H7 (cell line): ENCODE measurements at regions not wholly inside any gene's neighbourhood (a gene's known extent, or its start where the extent isn't known, plus 50 kb on each side); places are given as distances from the start of the nearest gene placed in this dataset.
A peak's percentile ranks its signal among the peaks of the same experiment; 100 is the strongest.

ENCODE experiments used
- DNase-seq: peaks from one replicate; pipeline ENCODE4 v3.0.0; 2012
- H3K27me3 ChIP-seq: 2 replicates; pipeline ENCODE4 v1.6.0; 2011; ENCODE audit warnings: mild to moderate bottlenecking, low read length; ENCODE audit not compliant: control insufficient read depth, insufficient read depth
- H3K36me3 ChIP-seq: replicated peaks from 2 replicates; pipeline ENCODE4 v1.5.1; 2011; ENCODE audit warnings: low read length; ENCODE audit not compliant: control insufficient read depth, insufficient read depth
- H3K4me3 ChIP-seq: 2 replicates; pipeline ENCODE4 v1.5.1; 2011; ENCODE audit warnings: low read depth, mild to moderate bottlenecking, control low read depth, low read length, moderate library complexity; ENCODE audit not compliant: insufficient read depth

DNA sequence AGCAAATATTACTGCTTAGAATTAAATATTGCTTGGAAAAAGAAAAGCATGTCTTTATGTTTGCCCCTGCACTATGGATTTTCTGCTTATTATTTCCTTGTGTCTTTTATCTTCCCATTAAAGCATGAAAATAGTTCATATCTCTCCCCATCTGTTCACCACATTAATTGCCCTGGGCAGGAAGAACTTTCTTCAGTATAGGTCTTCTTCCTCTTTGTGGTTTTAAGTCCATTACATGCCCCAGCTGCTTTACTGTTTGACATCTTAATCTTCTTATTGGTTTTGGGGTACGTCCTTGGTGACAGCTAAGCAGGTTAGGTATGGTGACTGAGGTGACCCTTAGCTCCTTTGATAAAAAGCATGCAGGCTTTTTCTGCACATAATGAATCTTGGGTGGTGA lies 157.3 kb downstream of the AASDH start:
- DNase-seq, result no peak
- Histone ChIP-seq H3K4me3 (no peak overlapping the region), H3K27me3 (no peaks in the 10 kb centered on the region), H3K36me3 (no peaks in the 10 kb centered on the region)

- DNase-seq, result no peak
- Histone ChIP-seq H3K36me3 (no peaks in the 10 kb centered on the region), H3K4me3 (no peak overlapping the region), H3K27me3 (no peaks in the 10 kb centered on the region)
These were observed 159.9 kb downstream of the AASDH start for GRCh38 chr4:56227301-56227835.

DNA sequence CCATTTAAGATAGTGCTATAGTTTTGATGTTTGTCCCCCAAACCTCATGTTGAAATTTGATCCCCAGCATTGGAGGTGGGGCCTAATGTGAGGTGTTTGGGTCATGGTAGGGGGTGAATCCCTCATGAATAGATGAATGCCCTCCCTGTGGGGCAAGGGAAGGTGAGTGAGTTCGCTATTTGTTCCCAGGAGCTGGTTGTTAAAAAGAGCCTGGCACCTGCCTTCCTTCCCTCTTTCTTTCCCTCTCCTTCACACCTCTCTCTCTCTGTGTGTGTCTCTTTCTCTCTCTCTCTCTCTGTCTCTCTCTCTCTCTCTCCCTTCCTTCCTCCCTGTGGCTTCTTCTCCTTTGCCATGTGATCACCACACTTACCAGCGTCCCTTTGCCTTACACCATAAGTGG lies 160.7 kb downstream of the AASDH start:
- Histone ChIP-seq H3K4me3 (no peak overlapping the region), H3K27me3 (no peaks in the 10 kb centered on the region), H3K36me3 (no peaks in the 10 kb centered on the region)
- peak; percentile 47 for DNase-seq

- DNase-seq, result no peak
- Histone ChIP-seq H3K27me3 (no peaks in the 10 kb centered on the region), H3K4me3 (no peak overlapping the region)
These were observed 162.7 kb downstream of the AASDH start for GRCh38 chr4:56224641-56225040.

GRCh38 chr4:56222514-56222913 lies 164.8 kb downstream of the AASDH start:
- H3K27me3 ChIP-seq, result no peaks in the 10 kb centered on the region
- no peak overlapping the region for H3K4me3 ChIP-seq
- no peaks in the 10 kb centered on the region for H3K36me3 ChIP-seq
- no peak for DNase-seq

More at GRCh38 chr4:56224641-56225040, 162.7 kb downstream of the AASDH start:
- H3K36me3 ChIP-seq, result no peaks in the 10 kb centered on the region

GRCh38 chr4:56220261-56220660 lies 167.0 kb downstream of the AASDH start:
- Histone ChIP-seq H3K4me3 (no peak overlapping the region), H3K36me3 (no peaks in the 10 kb centered on the region), H3K27me3 (no peaks in the 10 kb centered on the region)
- DNase-seq, result no peak

- Histone ChIP-seq H3K27me3 (no peaks in the 10 kb centered on the region), H3K36me3 (no peaks in the 10 kb centered on the region), H3K4me3 (no peak overlapping the region)
- DNase-seq, result no peak
These were observed 167.8 kb downstream of the AASDH start for GRCh38 chr4:56219447-56219846.

DNA sequence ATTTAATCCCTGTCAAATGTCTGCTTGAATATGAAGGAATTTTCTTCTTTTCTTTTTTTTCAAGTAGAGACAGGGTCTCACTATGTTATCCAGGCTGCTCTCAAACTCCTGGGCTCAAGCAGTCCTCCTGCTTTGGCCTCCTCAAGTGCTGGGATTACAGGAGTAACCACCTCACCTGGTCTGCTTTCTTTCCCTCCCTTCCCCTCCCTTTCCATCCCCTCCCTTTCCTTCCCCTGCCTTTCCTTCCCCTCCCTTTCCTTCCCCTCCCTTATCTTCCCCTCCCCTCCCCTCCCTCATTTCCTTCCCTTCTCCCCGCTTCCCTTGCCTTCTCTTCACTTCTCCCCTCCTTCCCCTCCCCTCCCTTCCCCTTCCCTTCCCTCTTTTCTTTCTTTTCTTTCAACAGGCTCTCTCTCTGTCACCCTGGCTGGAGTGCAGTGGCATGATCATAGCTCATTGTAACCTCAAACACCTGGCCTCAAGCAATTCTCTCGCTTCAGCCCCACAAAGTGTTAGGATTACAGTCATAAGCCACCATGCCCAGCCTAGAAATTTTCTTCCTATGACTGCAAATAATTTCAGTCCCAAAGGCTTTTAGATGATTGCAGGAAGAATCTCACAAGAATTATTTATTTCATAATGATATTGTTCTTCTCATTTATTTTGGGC lies 168.9 kb downstream of the AASDH start:
- no peak for DNase-seq
- H3K27me3 ChIP-seq, result no peaks in the 10 kb centered on the region
- H3K36me3 ChIP-seq, result no peaks in the 10 kb centered on the region
- H3K4me3 ChIP-seq, result no peak overlapping the region

DNA sequence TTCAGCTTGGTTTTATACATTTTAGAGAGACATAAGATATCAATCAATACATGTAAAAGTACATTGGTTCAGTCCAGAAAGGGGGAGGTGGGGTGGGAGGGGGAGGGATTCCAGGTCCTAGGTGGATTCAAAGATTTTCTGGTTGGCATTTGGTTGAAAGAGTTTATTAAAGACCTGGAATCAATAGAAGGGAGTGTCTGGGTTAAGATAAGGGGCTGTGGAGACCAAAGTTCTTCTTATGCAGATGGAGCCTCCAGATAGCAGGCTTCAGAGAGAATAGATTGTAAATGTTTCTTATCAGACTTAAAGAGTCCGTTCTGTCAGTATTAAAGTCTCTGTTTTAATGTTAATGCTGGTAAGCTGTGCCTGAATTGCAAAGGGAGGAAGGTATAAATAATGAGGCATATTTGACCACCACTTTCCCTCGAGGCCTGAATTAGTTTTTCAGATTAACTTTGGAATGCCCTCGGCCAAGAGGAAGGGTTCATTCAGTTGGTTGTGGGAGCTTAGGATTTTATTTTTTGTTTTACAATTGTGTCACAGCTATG lies 169.9 kb downstream of the AASDH start:
- Histone ChIP-seq H3K36me3 (no peaks in the 10 kb centered on the region), H3K27me3 (no peaks in the 10 kb centered on the region), H3K4me3 (no peak overlapping the region)
- no peak for DNase-seq

GRCh38 chr4:56215901-56216300 lies 171.4 kb downstream of the AASDH start:
- peak; percentile 40 for DNase-seq
- no peaks in the 10 kb centered on the region for H3K36me3 ChIP-seq
- H3K4me3 ChIP-seq, result no peak overlapping the region
- H3K27me3 ChIP-seq, result peaks cover 11% of the 10 kb centered on the region

GRCh38 chr4:56215141-56215783 lies 172.0 kb downstream of the AASDH start:
- Histone ChIP-seq H3K27me3 (peaks cover 11% of the 10 kb centered on the region), H3K36me3 (no peaks in the 10 kb centered on the region), H3K4me3 (no peak overlapping the region)
- DNase-seq, result no peak

DNA sequence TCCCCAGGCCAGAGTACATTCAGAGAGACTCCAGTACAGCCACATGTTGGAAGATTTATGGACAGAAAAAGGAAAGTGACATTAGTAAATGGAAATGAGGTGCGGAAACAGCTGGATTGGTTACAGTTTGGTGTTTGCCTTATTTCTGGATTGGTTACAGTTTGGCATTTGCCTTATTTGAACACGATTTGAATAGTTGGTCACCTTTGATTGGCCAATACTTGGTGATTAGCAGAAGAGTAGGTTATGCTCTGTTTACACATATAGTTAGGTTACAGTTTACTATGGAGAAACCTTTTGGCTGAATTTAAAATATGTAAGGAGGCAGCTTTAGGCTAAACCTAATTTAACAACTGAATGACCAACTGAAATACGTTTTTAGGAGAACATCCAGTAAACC lies 173.7 kb downstream of the AASDH start:
- H3K36me3 ChIP-seq, result no peaks in the 10 kb centered on the region
- peaks cover 25% of the 10 kb centered on the region for H3K27me3 ChIP-seq
- H3K4me3 ChIP-seq, result no peak overlapping the region
- DNase-seq, result no peak

DNA sequence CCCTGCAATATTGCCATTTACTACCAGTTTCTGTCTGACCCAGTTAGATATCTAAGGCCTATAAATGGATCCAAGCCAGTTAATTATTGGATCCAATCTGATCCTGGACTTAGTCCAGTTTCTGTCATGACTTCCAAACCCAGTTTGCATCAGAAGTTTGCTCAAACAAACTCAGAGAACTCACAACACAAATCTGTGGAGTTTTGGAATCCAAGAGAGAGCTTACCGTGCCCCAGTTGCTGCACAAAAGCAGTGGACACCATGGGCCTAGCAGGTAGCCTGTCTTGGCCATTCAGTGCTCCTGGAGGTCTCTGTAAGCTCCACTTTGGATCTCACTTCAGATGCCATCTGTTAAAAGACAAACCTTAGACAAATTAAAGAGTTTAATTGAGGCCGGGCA lies 174.5 kb downstream of the AASDH start:
- Histone ChIP-seq H3K36me3 (no peaks in the 10 kb centered on the region), H3K4me3 (no peak overlapping the region), H3K27me3 (peaks cover 33% of the 10 kb centered on the region)
- no peak for DNase-seq

- Histone ChIP-seq H3K4me3 (no peak overlapping the region), H3K27me3 (peaks cover 42% of the 10 kb centered on the region), H3K36me3 (no peaks in the 10 kb centered on the region)
- DNase-seq, result no peak
These were observed 176.1 kb downstream of the AASDH start for GRCh38 chr4:56211202-56211601.

DNA sequence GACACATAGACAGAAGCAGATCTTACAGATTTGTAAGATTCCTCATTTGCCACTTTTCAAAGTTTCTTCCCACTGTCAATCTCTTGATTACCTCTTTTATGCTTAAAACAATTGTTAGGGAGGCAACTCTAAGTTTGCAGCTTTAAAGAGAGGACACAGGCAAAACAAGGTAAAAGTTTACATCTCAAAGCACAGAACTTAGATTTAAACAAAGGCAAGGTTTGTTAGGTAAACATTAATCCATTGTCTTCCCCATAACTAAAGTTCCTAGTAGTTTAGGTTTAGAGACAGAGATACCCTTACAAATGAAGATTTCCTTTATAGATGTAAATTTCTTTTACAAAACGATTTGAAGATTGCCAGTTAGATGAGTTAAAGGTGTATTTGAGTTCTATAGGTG lies 176.9 kb downstream of the AASDH start:
- DNase-seq, result peak; percentile 17
- peaks cover 42% of the 10 kb centered on the region for H3K27me3 ChIP-seq

More for the DNA sequence above, 176.9 kb downstream of the AASDH start:
- H3K36me3 ChIP-seq, result no peaks in the 10 kb centered on the region
- no peak overlapping the region for H3K4me3 ChIP-seq
